H9 (cell line): ENCODE measurements at regions not wholly inside any gene's neighbourhood (a gene's known extent, or its start where the extent isn't known, plus 50 kb on each side); places are given as distances from the start of the nearest gene placed in this dataset.

Source experiments
- DNase-seq: peaks from one replicate; pipeline ENCODE4 v3.0.0-alpha.2; 2017
- H2AFZ ChIP-seq: one replicate; pipeline ENCODE4 v1.6.1; 2013; ENCODE audit warnings: mild to moderate bottlenecking, low read length, control low read depth, moderate library complexity
- H2AK5ac ChIP-seq: 2 replicates; pipeline ENCODE4 v1.6.1; 2013; ENCODE audit warnings: low read length, control low read depth, mixed read lengths; ENCODE audit not compliant: insufficient read length
- H2BK120ac ChIP-seq: one replicate; pipeline ENCODE4 v1.6.1; 2013; ENCODE audit warnings: low read depth, mild to moderate bottlenecking, low read length, control low read depth, inconsistent platforms; ENCODE audit not compliant: poor library complexity, severe bottlenecking
- H2BK12ac ChIP-seq: 2 replicates; pipeline ENCODE4 v1.6.1; 2013; ENCODE audit warnings: low read length, control low read depth, mixed read lengths, low read depth; ENCODE audit not compliant: insufficient read length
- H2BK15ac ChIP-seq: 2 replicates; pipeline ENCODE4 v1.6.1; 2013; ENCODE audit warnings: low read depth, low read length, control low read depth
- H2BK20ac ChIP-seq: one replicate; pipeline ENCODE4 v1.6.1; 2013; ENCODE audit warnings: low read depth, mild to moderate bottlenecking, low read length, control low read depth, inconsistent platforms; ENCODE audit not compliant: poor library complexity, severe bottlenecking
- H2BK5ac ChIP-seq: 2 replicates; pipeline ENCODE4 v1.6.1; 2013; ENCODE audit warnings: low read length, control low read depth, mixed read lengths; ENCODE audit not compliant: insufficient read length
- H3K14ac ChIP-seq: 2 replicates; pipeline ENCODE4 v1.6.1; 2013; ENCODE audit warnings: low read length, control low read depth; ENCODE audit not compliant: insufficient read depth
- H3K18ac ChIP-seq: 2 replicates; pipeline ENCODE4 v1.6.1; 2013; ENCODE audit warnings: low read depth, mild to moderate bottlenecking, mixed read lengths, low read length, control low read depth; ENCODE audit not compliant: insufficient read length
- H3K23ac ChIP-seq: 2 replicates; pipeline ENCODE4 v1.6.1; 2013; ENCODE audit warnings: low read length, control low read depth, mixed read lengths, low read depth; ENCODE audit not compliant: insufficient read length
- H3K23me2 ChIP-seq: 2 replicates; pipeline ENCODE4 v1.6.1; 2013; ENCODE audit warnings: low read depth, mild to moderate bottlenecking, mixed read lengths, low read length, control low read depth; ENCODE audit not compliant: insufficient read length, poor library complexity, severe bottlenecking
- H3K27ac ChIP-seq: 2 replicates; pipeline ENCODE4 v1.5.1; 2013; ENCODE audit warnings: low read length, control low read depth, mixed read lengths, low read depth; ENCODE audit not compliant: insufficient read length
- H3K27me3 ChIP-seq: 2 replicates; pipeline ENCODE4 v1.6.1; 2013; ENCODE audit warnings: low read length, control low read depth, inconsistent platforms; ENCODE audit not compliant: insufficient read depth
- H3K4ac ChIP-seq: 2 replicates; pipeline ENCODE4 v1.6.1; 2013; ENCODE audit warnings: low read depth, mild to moderate bottlenecking, control low read depth, inconsistent platforms, low read length, moderate library complexity
- H3K4me1 ChIP-seq: 2 replicates; pipeline ENCODE4 v1.6.1; 2013; ENCODE audit warnings: low read length, control low read depth, inconsistent platforms; ENCODE audit not compliant: insufficient read depth
- H3K4me2 ChIP-seq: 2 replicates; pipeline ENCODE4 v1.6.1; 2013; ENCODE audit warnings: low read length, control low read depth, mixed read lengths; ENCODE audit not compliant: insufficient read length, insufficient read depth
- H3K56ac ChIP-seq: 2 replicates; pipeline ENCODE4 v1.6.1; 2013; ENCODE audit warnings: low read depth, mild to moderate bottlenecking, mixed read lengths, low read length, control low read depth; ENCODE audit not compliant: insufficient read length
- H3K79me1 ChIP-seq: 2 replicates; pipeline ENCODE4 v1.6.1; 2013; ENCODE audit warnings: low read depth, mild to moderate bottlenecking, moderate library complexity, low read length, control low read depth, inconsistent platforms; ENCODE audit not compliant: insufficient read depth, poor library complexity, severe bottlenecking
- H3K79me2 ChIP-seq: 2 replicates; pipeline ENCODE4 v1.6.1; 2013; ENCODE audit warnings: low read length, control low read depth, inconsistent platforms; ENCODE audit not compliant: insufficient read depth
- H3K9ac ChIP-seq: 2 replicates; pipeline ENCODE4 v1.6.1; 2013; ENCODE audit warnings: low read length, control low read depth, mixed read lengths; ENCODE audit not compliant: insufficient read length; ENCODE audit errors: extremely low read depth
- H3K9me3 ChIP-seq: one replicate; pipeline ENCODE4 v1.6.1; 2013; ENCODE audit warnings: low read depth, low read length, inconsistent platforms; ENCODE audit not compliant: control insufficient read depth
- H3T11ph ChIP-seq: one replicate; pipeline ENCODE4 v1.6.1; 2013; ENCODE audit warnings: mild to moderate bottlenecking, low read length, control low read depth, inconsistent platforms
- H4K20me1 ChIP-seq: one replicate; pipeline ENCODE4 v1.6.1; 2013; ENCODE audit not compliant: control insufficient read depth, insufficient read length, insufficient read depth
- H4K5ac ChIP-seq: 2 replicates; pipeline ENCODE4 v1.6.1; 2013; ENCODE audit warnings: low read depth, mild to moderate bottlenecking, mixed read lengths, low read length, control low read depth; ENCODE audit not compliant: insufficient read length
- H4K8ac ChIP-seq: replicated peaks from 2 replicates; pipeline ENCODE4 v1.6.1; 2013; ENCODE audit warnings: low read length, control low read depth, mixed read lengths, low read depth; ENCODE audit not compliant: insufficient read length
- H4K91ac ChIP-seq: 2 replicates; pipeline ENCODE4 v1.6.1; 2013; ENCODE audit warnings: low read depth, mild to moderate bottlenecking, moderate library complexity, mixed read lengths, low read length, control low read depth; ENCODE audit not compliant: insufficient read length
- H3K27ac Mint-ChIP-seq, 3 experiments: 2 replicates in 2 of 3; 3 replicates in 1 of 3; pipeline ENCODE4 v1.8.0; 2020 to 2021; ENCODE audit warnings: mixed read lengths in 3 of 3, mild to moderate bottlenecking in 1 of 3, moderate library complexity in 1 of 3
- H3K27me3 Mint-ChIP-seq: 2 replicates; pipeline ENCODE4 v1.8.0; 2021; ENCODE audit warnings: low read depth, mild to moderate bottlenecking, moderate library complexity, mixed read lengths
- H3K36me3 Mint-ChIP-seq, 3 experiments: 2 replicates in 2 of 3; 3 replicates in 1 of 3; pipeline ENCODE4 v1.8.0; 2020 to 2021; ENCODE audit warnings: low read depth in 3 of 3, mixed read lengths in 3 of 3; ENCODE audit not compliant: insufficient read depth in 1 of 3
- H3K4me1 Mint-ChIP-seq, 2 experiments: 2 replicates each; pipeline ENCODE4 v1.8.0; 2020; ENCODE audit warnings: mixed read lengths in 2 of 2
- H3K4me3 Mint-ChIP-seq, 2 experiments: 2 replicates in 1 of 2; 3 replicates in 1 of 2; pipeline ENCODE4 v1.8.0; 2020 to 2021; ENCODE audit warnings: mild to moderate bottlenecking in 2 of 2, mixed read lengths in 2 of 2, moderate library complexity in 1 of 2
- H3K9me3 Mint-ChIP-seq, 2 experiments: 2 replicates in 1 of 2; 3 replicates in 1 of 2; pipeline ENCODE4 v1.8.0; 2020; ENCODE audit warnings: mild to moderate bottlenecking in 2 of 2, mixed read lengths in 2 of 2, moderate library complexity in 1 of 2
- WGBS: extraction: QIAGEN DNeasy Blood & Tissue Kit; methylation state at CpG from one replicate; pipeline ENCODE4 v1.1.7; 2013; ENCODE audit warnings: missing lambda C conversion rate, low lambda C conversion rate, mixed read lengths; ENCODE audit not compliant: insufficient read length; ENCODE audit errors: extremely low coverage; 5-methylcytosine and 5-hydroxymethylcytosine counted together
- TF ChIP-seq, protein P1 (sequence below): fragments of 200-600 bp; sonication (generic); conservative IDR thresholded peaks from 3 replicates; pipeline ENCODE4 v1.8.0; 2021; ENCODE audit warnings: antibody characterized with exemption, mild to moderate bottlenecking

DNA sequence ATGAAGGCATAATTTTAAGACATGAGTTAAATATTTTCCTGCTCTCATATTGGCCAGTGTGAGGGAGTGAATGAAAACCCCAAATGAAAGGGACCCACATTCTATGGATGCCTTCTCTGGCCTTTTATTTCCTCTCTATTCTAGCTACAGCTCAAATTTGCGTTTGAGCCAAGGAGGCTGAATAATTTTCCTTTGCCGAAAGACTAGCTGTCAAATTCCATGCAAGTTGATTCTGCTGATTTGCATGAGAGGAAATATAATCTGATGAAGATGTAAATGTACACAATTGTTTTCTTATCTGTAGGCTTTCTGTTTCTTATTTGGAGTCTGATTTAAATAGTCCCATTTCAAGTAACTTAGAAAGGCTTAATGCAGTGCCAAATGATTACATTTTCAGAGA, 438.4 kb upstream of the SPRED2 start:
- Histone ChIP-seq H3K4me1 (no peaks in the 10 kb centered on the region; the same call in 1 of the 2 replicates), H4K20me1 (no peaks in the 10 kb centered on the region), H3K14ac (no peak overlapping the region), H3K18ac (no peak overlapping the region), H3K79me2 (no peaks in the 10 kb centered on the region), H2AFZ (no peak overlapping the region), H3K27ac (no peak overlapping the region), H3K23ac (no peak overlapping the region), H3T11ph (no peak overlapping the region), H4K5ac (no peak overlapping the region), H2BK15ac (no peak overlapping the region), H4K91ac (no peak overlapping the region), H4K8ac (no peak overlapping the region), H3K56ac (no peak overlapping the region), H3K9me3 (no peaks in the 10 kb centered on the region), H3K4ac (no peak overlapping the region), H3K27me3 (no peaks in the 10 kb centered on the region; the same call in 1 of the 2 replicates), H3K4me2 (no peak overlapping the region), H2BK5ac (no peak overlapping the region), H2AK5ac (no peak overlapping the region), H3K79me1 (no peaks in the 10 kb centered on the region), H3K23me2 (no peaks in the 10 kb centered on the region), H2BK12ac (no peak overlapping the region), H2BK120ac (no peak overlapping the region), H2BK20ac (no peak overlapping the region), H3K9ac (no peak overlapping the region)
- TF ChIP-seq, protein P1, sequence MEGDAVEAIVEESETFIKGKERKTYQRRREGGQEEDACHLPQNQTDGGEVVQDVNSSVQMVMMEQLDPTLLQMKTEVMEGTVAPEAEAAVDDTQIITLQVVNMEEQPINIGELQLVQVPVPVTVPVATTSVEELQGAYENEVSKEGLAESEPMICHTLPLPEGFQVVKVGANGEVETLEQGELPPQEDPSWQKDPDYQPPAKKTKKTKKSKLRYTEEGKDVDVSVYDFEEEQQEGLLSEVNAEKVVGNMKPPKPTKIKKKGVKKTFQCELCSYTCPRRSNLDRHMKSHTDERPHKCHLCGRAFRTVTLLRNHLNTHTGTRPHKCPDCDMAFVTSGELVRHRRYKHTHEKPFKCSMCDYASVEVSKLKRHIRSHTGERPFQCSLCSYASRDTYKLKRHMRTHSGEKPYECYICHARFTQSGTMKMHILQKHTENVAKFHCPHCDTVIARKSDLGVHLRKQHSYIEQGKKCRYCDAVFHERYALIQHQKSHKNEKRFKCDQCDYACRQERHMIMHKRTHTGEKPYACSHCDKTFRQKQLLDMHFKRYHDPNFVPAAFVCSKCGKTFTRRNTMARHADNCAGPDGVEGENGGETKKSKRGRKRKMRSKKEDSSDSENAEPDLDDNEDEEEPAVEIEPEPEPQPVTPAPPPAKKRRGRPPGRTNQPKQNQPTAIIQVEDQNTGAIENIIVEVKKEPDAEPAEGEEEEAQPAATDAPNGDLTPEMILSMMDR: no peak
- no CpG with 5 or more reads among the region's 2 CpGs for WGBS
- no peaks in the 10 kb centered on the region for H3K36me3 Mint-ChIP-seq
- no peak for DNase-seq
- no peak overlapping the region for H3K27ac Mint-ChIP-seq
- H3K4me1 Mint-ChIP-seq: peaks cover 5% of the 10 kb centered on the region in 2 experiments
- no peaks in the 10 kb centered on the region for H3K9me3 Mint-ChIP-seq
- H3K4me3 Mint-ChIP-seq: no peak overlapping the region
- H3K27me3 Mint-ChIP-seq: peaks cover 3% of the 10 kb centered on the region; the same call in 1 of the 2 replicates
